WI38 (cell line): ENCODE measurements at regions not wholly inside any gene's neighbourhood (a gene's known extent, or its start where the extent isn't known, plus 50 kb on each side); places are given as distances from the start of the nearest gene placed in this dataset.
"Not testable (repeated sequence)": the region's sequence is repeated elsewhere in the genome, so short reads cannot be mapped to it uniquely, and the experiment has no call there.

Experiments
- H3K4me3 ChIP-seq: 2 replicates; pipeline ENCODE4 v1.5.1; 2011; ENCODE audit warnings: low read depth, mild to moderate bottlenecking, control low read depth, low read length
- TF ChIP-seq, protein P1 (sequence below): IDR thresholded peaks from 2 replicates; pipeline ENCODE4 v1.5.1; 2012; ENCODE audit warnings: low read depth, mild to moderate bottlenecking, control low read depth, low read length

DNA sequence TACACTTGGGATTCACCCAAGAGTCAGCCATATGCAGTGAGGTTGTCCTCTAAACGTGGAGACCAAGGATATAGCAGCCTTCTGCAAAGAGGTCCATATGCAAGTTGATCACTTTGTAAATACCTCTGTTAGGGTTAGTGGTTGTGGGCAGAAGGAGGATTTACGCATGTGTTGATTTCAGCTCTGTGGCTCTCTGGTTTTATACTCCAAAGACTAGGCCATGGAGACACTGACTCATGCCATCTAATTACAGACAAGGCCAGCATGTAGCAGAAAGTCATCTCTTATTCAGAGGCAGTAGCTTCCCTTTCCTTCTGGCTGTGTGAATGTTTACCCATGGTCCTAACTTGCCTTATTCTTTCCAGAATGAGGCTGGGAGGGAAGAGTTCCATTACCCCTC is 140.9 kb upstream of the GOLGA6L4 start:
- H3K4me3 ChIP-seq, result not testable (repeated sequence)

DNA sequence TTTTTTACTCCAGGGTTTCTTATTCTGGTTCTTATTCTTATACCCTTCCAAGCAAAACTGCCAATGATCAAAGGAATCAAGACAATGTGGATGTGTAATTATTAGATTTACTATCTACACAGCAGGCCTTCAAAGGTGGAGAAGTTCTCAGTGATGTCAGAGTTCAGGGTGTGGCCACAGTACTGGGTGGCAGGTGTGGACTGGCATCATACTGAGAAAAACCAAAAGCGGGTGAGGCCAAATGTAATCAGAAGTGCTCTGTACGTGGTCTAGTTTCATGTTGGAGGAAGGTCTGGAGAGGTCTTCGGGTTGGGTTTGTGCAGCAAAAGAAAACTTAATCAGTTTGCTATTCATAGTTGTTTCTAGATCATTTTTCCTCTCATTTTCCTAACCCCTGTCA is 138.5 kb upstream of the GOLGA6L4 start:
- not testable (repeated sequence) for H3K4me3 ChIP-seq

DNA sequence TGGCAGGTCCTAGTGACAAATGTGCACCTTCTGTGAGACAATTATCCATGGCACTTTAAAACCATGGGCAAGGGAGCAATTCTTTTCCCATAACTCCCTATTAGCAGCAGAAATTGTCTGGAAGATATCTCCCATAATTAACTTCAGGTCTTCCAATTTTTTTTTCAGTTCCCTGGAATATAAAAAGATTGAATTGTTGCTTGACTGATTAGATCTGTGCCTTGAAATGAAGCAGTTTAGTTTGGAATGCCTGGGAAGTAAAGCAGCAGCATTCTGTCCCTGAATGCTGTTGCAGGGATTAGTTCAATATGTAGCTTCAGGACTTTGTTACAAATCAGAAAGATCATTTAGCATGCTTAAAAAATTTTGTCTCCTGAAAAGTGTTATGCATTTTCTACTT is 137.0 kb upstream of the GOLGA6L4 start:
- TF ChIP-seq, protein P1, sequence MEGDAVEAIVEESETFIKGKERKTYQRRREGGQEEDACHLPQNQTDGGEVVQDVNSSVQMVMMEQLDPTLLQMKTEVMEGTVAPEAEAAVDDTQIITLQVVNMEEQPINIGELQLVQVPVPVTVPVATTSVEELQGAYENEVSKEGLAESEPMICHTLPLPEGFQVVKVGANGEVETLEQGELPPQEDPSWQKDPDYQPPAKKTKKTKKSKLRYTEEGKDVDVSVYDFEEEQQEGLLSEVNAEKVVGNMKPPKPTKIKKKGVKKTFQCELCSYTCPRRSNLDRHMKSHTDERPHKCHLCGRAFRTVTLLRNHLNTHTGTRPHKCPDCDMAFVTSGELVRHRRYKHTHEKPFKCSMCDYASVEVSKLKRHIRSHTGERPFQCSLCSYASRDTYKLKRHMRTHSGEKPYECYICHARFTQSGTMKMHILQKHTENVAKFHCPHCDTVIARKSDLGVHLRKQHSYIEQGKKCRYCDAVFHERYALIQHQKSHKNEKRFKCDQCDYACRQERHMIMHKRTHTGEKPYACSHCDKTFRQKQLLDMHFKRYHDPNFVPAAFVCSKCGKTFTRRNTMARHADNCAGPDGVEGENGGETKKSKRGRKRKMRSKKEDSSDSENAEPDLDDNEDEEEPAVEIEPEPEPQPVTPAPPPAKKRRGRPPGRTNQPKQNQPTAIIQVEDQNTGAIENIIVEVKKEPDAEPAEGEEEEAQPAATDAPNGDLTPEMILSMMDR, result no peak
- no peak overlapping the region for H3K4me3 ChIP-seq

DNA sequence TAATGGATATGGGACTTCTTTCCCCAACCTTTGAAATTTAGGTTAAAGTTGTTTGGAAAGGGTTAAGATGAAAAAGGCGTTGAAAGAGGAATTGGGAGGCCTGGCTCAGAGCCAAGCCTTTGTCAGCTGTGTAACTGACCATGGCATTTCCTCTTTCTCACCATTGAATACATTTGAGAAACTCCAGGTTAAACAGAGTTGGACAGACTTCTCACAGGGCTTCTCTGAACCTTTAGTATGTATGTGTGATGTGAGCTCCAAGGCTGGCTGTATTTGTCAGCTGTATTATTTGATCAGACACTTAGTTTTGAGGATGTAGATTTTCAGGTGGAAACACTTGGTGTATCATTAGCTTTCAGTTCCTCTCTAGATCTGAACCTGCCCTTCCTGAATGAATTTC is 136.4 kb upstream of the GOLGA6L4 start:
- TF ChIP-seq, protein P1, result no peak
- H3K4me3 ChIP-seq, result no peak overlapping the region

DNA sequence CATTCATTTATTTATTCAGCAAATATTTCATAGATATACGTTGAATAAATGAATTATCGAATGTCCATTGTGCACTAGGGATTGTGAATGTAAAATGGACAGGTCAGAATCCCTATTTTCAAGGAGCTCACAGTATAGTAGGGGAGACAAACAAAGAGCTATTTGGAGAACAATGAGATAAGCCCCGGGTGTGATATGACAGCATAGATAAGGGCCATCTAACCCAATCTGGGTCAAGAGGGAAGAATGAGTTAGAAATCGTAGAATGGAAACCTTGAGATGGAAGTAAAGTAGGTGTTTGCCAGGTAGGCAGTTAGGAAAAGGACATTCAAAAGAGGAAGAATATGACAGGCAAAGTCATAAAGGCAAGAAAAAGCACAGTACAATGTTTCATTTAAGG is 132.2 kb upstream of the GOLGA6L4 start:
- TF ChIP-seq, protein P1, result no peak

DNA sequence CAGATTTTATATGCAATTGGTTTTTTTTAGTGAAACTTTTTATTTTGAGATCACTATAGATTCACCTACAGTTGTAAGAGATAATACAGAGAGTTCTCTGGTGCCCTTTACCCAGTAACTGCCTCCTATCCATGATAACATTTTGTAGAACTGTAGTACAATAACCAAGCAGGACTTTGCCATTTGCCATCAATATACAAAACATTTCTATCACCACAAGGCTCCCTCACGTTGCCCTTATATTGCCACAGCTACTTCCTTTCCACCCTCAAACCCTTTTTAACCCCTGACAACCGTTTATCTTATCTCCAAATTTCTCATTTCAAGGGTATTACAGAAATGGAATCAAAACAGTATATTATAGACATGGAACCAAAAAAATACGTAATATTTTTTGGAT is 130.7 kb upstream of the GOLGA6L4 start:
- H3K4me3 ChIP-seq, result no peak overlapping the region
- TF ChIP-seq, protein P1, result no peak

More for the DNA sequence above, 132.2 kb upstream of the GOLGA6L4 start:
- H3K4me3 ChIP-seq, result no peak overlapping the region

DNA sequence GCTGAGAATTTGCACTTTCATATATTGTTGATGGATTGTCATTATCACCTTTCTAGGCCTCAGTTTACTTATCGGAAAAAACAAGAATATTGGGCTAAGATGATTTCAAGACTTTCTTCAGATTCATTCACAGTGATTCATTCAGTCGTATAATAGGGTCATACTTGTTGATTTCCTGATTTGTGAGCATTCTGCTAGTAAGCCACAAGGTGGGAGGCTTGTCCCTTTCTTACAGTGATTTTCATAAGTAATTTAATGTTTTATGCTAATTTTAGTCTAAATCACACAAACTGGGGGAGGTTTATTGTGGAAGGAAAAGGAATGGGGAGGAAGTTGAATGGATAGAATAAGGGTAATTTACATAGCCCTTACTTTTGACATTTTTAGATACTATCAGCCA is 126.8 kb upstream of the GOLGA6L4 start:
- no peak overlapping the region for H3K4me3 ChIP-seq
- TF ChIP-seq, protein P1, result no peak

DNA sequence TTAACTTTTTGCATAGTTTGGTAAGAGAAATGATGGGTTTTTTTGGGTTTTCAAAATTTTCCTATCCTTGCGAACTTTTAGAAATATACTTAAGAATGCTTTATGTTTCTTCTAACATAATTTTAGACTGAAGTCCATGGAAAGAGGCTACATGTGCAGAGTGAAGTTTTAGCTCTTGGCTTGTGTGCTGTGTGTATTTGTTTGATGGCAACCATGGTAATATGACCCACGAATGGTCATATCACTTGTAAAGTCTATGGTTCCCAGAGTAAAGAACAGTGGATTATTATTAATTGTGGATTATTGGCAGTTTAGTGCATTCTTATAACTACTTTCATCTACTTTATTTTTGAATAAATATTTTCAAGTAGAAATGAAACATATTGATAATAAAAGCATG is 124.0 kb upstream of the GOLGA6L4 start:
- TF ChIP-seq, protein P1, result no peak
- no peak overlapping the region for H3K4me3 ChIP-seq

DNA sequence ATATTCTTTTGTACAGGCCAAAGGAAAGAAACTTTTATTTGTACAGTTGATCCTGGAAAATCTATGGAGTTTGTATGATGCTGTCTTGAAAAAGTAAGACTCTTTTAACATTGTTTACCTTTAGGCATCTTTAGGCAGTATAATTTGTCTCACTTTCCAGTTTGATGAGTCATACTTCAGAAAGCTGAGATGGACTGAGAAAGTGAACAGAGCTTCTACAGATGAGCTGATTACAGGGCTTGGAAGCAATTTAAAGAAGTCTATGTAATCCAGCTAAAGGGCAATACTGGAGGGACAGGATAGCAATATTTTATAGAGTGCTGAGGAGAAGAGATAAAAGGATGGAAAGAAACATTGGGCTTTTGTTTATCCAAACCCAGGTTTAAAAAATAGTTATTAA is 123.5 kb upstream of the GOLGA6L4 start:
- TF ChIP-seq, protein P1, result no peak
- H3K4me3 ChIP-seq, result no peak overlapping the region
